ENCODE measurements at regions not wholly inside any gene's neighbourhood (a gene's known extent, or its start where the extent isn't known, plus 50 kb on each side); places are given as distances from the start of the nearest gene placed in this dataset.

GRCh38 chr1:58895082-58895481, 111.2 kb upstream of the JUN start:
- DNase-seq, result no peak

GRCh38 chr1:58895559-58896145, 111.8 kb upstream of the JUN start:
- DNase-seq, result no peak

- no peak for DNase-seq
Observed at GRCh38 chr1:58896246-58897183, 112.7 kb upstream of the JUN start.

GRCh38 chr1:58898739-58899586, 115.1 kb upstream of the JUN start:
- DNase-seq, result no peak

GRCh38 chr1:58899587-58900271, 115.9 kb upstream of the JUN start:
- DNase-seq, result no peak

- no peak for DNase-seq
Observed at GRCh38 chr1:58900396-58900795, 116.5 kb upstream of the JUN start.

- no peak for DNase-seq
Observed at GRCh38 chr1:58901008-58901407, 117.2 kb upstream of the JUN start.

GRCh38 chr1:58902830-58903513, 119.1 kb upstream of the JUN start:
- DNase-seq, result no peak

GRCh38 chr1:58903514-58904298, 119.9 kb upstream of the JUN start:
- peak; percentile 89 for DNase-seq

- DNase-seq, result no peak
Observed at GRCh38 chr1:58904299-58905125, 120.7 kb upstream of the JUN start.

- DNase-seq, result no peak
Observed at GRCh38 chr1:58905126-58905490, 121.3 kb upstream of the JUN start.

GRCh38 chr1:58905628-58906221, 121.9 kb upstream of the JUN start:
- DNase-seq, result no peak

GRCh38 chr1:58907398-58907797, 123.6 kb upstream of the JUN start:
- no peak for DNase-seq

GRCh38 chr1:58908561-58909560, 125.0 kb upstream of the JUN start:
- no peak for DNase-seq

- no peak for DNase-seq
Observed at GRCh38 chr1:58909914-58910681, 126.3 kb upstream of the JUN start.

- no peak for DNase-seq
Observed at GRCh38 chr1:58911841-58912499, 128.1 kb upstream of the JUN start.

- no peak for DNase-seq
Observed at GRCh38 chr1:58914925-58915324, 131.1 kb upstream of the JUN start.
